GM18519 (cell line): ENCODE measurements at regions not wholly inside any gene's neighbourhood (a gene's known extent, or its start where the extent isn't known, plus 50 kb on each side); places are given as distances from the start of the nearest gene placed in this dataset.
"Not testable (repeated sequence)": the region's sequence is repeated elsewhere in the genome, so short reads cannot be mapped to it uniquely, and the experiment has no call there.

Source experiments
- ATAC-seq: cut with Tn5 transposase; IDR thresholded peaks from one replicate; pipeline ENCODE4 v1.9.1; 2021; ENCODE audit warnings: mild to moderate bottlenecking, moderate library complexity; ENCODE audit not compliant: unreplicated experiment, low FRiP score

DNA sequence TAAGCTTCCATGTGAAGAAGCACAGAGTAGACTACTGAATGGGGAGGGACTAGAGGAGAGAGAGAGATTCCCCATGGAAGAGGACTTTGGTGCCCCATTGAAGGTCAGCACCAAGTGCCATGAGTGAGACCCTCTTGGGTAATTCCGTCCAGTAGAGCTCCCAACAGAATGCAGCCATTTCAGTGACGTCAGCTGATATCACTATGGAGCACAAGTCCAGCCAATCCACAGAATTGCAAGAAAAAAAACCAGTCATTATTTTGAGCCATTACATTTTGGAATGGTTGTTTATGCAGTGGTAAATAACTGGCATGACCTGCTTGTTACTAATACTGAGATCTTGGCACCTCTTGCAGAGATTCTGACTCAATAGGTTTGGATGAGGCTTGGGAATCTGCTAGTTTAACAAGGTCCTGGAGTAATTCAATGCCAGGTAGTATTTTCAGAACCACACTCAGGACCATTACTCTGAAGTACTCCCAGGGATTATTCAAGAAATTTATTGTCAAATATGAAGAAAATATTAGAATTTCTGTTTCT, 52.6 kb upstream of the SP8 start:
- ATAC-seq: no peak

DNA sequence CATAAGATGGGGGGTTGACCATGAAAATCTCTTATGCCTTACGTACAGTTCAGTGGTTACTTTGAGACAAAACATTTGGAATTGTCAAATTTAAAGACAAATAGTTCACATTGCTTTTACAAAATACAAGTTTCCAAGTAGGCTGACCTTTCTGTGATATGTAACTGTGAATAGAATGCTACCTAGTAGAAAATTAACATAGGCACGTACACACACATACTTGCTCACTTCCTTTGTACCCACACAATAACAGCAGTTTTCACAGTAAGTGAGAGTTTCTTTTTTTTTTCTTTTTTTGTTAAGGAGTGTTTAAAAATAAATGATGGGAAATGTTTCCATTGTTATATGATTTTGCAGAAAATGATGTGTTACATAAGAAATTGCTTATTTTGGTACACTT, 53.3 kb upstream of the SP8 start:
- ATAC-seq: no peak

DNA sequence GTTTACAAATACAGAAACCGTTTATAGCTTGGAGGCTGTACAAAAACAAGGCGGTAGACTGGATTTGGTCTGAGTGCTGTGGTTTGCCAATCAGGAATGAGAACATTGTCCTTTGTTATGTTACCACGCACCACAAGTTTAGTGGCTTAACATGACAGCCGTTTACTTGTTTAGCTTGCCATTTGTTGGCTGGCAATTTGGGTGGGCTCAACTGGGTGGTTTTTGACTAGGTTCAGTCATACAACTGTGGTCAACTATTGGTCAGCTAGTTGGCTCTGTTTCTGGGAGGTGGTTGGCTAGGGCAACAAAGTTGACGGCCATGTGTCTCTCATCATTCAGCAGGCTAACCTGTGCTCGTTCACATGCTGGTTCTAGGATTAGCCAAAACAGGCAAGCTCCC, 60.1 kb upstream of the SP8 start:
- ATAC-seq: no peak

DNA sequence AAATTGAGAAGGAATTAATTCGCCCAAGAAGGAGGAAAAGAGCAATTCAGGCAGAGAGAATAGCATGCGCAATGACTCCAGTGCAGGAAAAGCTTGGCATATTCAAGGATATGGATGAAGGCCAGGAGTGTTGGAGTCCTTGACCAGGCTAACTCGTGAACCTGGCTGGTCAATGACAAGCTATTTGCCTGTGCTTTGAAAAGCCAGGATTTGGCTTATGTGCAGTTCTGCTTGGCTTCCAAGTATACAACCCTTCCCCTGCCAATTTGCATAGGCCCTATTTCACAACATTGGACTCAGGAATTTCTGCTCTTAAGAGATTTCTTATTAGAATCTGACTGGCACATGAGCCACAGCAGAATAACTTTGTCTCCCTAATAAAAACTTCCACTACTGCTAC, 72.3 kb upstream of the SP8 start:
- ATAC-seq: no peak

DNA sequence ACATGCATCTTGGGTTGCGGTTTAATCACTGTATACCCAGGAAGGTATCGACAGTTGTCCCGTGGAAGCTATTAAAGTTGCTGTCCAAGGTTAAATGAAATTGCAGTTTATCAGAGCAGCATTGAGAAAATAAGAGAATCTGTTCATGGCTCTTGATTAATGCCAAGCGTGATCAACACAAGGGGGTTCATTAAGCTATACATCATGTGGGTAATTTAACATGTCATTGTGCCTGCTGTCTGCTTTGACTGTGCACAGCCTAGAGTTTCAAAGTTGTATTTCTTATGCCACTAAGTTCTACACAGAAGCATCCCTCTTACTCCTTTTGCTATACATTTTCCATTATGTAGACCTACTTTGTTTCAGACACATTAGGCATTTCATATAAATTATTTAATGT, 74.8 kb upstream of the SP8 start:
- ATAC-seq: no peak

DNA sequence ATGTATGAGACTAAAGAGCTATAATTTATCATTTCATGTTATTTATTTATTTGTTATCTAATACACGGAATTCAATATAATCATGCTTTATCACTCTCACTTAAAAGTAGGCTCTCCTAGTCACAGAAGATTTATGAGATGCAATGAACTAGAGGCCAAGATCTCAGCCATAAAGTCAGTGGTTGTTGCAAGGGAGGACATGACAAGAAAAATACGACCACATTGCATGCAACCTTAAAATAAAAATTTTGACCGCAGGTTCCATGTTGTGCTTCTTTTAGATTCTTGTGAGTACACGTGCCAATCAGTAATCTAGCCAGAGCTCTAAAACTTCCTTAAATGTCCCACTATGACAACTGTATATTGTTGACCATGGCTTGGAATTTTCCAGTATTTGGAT, 75.9 kb upstream of the SP8 start:
- ATAC-seq: no peak

DNA sequence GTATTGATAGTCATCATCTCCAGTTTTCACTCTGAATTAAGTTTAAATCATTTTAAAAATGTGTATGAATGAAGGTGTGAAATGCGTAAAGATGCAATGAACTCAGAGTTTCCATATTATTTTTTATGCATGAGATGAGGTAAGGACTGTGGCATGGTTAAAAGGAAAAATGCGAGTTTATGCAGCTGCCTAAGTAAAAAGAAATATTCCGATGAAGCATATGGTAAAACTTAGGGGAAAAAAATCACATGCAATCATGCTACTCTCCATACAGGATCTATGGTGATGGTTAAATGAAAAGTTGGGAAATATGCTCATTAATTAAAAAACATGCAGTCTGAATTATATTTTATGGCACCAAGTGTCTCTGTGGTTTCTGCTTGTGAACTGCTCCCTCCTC, 77.5 kb upstream of the SP8 start:
- ATAC-seq: no peak

DNA sequence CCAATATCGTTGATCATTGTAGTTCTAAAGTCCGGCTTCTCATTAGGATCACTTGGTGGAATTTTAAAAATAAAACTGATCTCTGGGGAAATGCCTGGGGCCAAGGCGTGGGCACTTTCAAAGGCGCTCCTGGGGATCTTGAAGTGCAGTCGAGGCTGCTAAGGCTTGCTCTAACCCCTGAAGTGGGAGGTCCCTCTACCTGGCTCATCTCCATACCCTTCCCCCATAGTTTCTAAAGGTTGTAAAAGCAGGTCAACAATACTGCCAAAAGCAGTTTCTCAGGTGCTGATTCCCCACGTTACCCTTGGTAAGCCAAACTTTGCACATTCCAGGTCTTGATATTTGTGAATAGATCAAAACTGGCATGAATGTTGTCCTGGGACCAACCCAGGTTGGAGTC, 79.0 kb upstream of the SP8 start:
- ATAC-seq: no peak

DNA sequence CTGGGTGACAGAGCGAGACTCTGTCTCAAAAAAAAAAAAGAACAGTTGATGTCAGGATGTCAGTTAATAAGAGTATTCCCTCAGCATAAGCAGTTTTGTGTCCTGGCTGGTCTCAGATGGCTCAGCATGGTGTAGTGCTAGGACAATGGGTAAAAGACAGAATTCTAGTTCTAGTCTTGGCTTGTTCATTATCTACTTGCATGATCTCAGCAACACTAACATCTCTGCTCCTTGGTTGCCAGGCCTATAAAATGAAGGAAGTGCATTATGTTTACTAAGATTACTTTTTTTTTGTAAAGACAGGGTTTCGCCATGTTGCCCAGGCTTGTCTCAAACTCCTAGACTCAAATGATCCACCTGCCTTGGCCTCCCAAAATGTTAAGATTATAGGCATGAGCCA, 84.3 kb upstream of the SP8 start:
- no peak for ATAC-seq

DNA sequence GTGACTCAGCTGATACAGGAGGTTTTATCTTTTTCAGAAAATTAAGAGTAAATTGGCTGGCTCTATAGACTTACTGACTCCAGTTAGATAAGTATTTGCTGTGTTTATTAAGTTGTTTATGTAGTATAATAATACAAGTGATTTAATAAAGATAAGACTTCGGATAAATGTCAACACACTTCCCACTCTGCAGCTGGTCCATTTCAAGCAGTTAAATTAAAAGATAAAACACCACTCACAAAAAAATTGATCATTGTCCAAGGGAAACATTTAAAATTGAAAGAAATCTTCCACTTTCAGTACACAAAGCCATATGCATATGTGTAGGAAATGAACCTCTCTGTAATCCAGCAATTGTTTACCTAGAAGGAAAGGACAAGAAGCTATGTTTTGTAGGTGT, 106.1 kb upstream of the SP8 start:
- no peak for ATAC-seq

DNA sequence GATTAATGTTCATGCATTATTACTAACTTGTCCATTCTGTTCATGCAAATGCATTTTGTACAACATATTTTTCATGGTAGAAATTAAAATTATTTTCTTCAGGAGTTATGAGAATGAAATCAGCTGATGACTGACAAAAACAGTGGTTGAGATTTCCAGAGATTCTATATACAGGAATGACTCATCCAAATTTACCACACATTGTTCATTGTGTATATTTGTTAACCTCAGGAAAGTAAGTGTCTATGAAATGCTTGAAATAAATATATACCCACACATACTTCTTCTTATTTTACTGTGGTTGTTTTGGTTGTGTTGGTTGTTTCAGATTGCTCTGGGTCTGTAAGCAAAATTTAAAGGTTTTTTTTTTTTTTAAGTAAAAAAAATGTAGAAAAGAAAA, 108.1 kb upstream of the SP8 start:
- no peak for ATAC-seq

DNA sequence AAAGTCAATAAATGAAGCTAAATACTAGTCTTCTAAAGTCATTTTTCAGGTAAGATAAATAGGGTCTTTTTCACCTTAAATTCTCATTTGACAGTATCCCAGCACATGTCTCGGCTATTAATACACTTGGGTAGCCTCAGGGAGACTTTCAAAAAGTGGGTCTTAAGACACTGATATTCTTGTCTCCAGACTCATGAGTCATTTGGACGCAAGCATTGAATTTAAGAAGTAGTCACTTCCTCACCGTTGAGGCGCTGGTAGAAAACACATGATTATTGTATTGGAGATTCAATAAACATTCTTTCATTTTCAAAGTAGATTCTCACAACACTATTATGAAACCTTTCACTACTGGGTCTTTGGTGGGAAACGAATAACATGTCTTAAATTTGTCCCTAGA, 108.9 kb upstream of the SP8 start:
- no peak for ATAC-seq

DNA sequence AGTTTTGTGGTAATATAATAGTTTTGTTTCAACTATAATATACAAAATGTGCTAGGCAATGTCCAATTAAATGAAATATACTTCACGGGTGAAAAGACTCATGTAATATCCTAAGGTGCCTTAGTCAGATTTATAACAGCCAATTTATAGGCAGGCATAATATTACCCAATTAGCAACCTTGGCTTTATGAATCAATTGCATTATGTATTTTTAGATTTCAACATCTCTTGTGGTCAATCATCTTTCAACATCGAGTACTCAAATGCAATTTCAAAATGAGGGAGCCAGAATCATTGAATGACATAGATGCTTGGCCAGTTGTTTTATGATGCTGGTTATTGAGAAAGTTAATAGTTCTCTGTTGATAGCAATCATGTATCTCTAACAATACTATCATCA, 110.3 kb upstream of the SP8 start:
- no peak for ATAC-seq

DNA sequence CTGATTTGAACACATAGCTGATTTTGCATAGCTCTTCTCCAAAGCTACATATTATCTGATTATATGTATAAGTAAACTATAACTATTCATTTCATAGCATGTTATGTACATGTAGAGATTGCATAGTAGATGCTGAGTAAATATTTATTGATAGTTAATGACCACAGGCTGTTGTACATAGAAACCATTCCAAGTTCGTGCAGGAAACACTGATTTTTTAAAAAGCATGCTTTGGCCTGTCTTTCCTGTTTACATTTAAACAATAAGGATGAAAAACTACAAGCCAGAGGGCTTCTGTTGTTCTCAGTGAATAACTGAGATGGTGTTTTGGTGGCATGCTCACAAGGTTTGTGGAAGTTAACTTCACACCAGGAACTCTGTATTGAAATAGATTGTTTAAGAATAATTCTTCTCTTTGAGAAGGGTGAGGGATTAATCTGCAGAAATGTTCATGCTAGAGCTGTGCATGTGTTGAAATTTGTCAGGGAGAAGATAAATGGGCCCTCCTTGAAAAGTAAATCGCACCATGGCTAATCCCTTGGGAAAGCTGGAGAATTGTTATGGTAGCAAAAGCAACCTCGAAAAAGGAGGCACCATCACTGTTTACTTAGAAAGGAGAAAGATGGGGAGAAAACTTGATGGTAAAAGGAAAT, 120.2 kb upstream of the SP8 start:
- ATAC-seq: no peak

DNA sequence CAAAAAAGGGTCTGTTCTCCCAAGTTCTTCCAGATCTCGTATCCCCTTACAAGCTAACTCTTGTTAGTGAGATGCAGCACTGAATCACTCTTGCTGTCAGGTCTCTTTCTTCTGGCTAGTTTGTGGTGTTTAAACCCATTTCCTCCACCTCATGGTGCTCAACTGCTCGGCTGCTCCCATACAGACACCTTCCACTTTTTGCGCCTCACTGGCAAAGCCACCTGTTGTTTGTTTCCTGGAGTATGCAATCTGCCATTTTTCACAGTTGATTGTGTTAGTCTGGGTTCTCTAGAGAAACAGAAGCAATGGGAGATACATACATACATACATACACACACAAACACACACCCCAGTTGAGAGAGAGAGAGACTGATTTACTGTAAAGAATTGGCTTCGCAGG, 124.4 kb upstream of the SP8 start:
- ATAC-seq: no peak

DNA sequence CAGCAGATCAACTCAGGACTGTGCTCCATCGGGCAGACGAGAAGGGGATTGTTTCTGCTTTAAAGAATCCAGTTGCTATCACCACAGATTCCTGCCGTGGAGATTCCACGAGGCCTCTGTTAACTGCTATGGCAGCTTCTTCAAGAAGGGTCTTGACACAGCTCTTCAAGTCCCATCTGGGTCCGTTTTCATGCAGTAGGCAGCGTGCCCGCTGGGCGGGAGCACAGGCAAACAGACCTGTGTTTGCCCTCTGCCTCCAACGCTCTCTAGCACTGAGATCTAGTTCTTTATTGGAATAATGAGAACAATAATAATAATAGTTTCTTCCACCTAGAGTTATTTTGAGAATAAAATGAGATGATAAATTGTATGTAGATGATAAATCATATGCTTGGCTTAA, 127.2 kb upstream of the SP8 start:
- no peak for ATAC-seq

DNA sequence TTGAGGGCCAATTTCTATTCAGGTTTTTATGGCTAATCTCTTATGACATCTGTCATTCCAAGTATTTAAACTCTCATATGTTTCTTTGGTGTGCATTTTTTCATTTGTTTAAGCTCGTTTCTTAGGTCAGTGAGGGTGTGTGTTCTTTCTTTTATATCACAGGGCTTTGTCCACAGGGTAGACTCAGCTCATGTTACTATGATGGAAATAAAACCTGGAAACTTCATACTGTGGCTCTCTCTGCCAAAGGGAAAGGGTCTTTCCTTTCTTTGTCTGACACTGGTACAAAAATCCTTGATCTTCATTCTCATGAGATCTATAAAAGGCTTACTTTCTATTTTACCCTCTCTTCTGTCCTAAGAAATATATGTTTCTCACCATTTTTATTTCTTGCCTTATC, 129.6 kb upstream of the SP8 start:
- no peak for ATAC-seq

DNA sequence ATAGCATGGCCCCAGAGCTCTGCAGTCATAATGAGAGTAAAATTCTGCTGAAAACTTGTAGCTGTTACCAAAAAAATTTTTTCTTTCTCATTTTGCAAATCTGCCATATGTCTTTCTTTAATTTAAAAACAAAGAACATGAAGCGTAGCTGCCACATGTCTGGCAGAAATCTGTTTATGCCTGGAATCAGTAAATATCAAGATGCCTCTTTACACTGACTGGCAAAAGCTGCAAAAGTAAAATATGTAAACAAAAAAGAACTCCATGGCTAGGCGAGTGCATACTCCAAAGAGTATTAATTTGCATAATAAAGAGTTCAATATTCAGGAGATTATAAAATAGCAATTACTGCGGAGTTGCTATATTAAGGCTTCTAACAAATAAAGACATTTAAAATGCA, 130.9 kb upstream of the SP8 start:
- no peak for ATAC-seq

DNA sequence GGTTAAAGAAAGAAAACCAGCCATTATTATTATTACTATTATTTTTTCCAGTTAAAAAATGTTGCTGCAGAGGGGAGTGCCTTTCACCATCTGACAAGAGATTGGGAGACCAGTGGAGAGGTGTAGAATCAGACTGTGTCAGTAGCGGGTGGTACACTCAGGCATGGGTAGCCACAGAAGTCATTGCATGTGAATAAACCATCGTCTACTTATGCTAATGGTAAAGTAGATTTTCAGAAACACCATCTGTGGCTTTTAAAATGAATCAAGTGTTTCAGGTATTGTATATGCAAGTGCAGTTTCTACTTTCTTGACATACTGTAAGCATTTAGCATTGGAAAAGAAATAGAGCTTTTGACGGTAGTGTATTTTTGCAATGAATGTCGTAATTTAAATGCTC, 131.5 kb upstream of the SP8 start:
- no peak for ATAC-seq

DNA sequence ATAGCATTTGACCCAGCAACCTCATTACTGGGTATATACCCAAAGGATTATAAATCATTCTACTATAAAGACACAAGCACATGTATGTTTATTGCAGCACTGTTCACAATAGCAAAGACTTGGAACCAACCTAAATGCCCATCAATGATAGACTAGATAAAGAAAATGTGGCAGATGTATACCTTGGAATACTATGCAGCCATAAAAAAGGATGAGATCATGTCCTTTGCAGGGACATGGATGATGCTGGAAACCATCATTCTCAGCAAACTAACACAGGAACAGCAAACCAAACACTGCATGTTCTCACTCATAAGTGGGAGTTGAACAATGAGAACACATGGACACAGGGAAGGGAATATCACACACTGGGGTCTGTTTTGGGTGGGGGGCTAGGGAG, 140.5 kb upstream of the SP8 start:
- not testable (repeated sequence) for ATAC-seq

DNA sequence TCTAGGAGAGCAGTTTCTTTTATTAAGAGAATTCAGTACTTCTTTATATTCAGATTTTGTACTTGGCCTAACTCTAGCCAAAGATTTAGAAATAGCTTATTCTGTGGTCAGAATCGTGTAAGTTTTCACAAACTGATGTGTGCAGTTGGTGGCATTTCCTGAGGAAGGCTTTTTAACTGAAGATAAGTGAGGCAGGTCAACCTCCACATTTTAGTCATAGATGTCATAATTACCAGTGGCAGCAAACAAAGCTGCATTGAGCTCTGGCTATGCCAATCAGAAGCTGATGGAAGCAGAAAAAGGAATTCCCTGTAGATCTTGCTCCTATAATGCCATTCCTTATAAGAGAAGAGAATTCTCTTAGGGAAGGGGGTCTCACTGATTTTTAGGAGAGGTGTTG, 141.3 kb upstream of the SP8 start:
- no peak for ATAC-seq

DNA sequence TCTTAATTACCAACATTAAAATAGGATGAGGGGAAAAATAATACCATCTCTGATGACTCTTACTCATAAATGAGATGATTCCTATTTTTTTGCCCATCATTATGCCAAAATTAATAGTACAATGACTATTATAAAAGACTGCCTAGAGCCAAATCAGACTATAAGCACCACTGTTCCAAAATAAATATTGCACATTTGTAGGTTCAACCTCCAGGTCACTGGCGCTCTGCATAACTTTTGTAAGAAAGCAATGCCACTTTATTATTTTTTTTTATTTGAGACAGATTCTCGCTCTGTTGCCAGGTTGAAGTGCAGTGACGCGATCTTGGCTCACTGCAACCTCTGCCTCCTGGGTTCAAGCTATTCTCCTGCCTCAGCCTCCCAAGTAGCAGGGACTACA, 142.5 kb upstream of the SP8 start:
- ATAC-seq: no peak

DNA sequence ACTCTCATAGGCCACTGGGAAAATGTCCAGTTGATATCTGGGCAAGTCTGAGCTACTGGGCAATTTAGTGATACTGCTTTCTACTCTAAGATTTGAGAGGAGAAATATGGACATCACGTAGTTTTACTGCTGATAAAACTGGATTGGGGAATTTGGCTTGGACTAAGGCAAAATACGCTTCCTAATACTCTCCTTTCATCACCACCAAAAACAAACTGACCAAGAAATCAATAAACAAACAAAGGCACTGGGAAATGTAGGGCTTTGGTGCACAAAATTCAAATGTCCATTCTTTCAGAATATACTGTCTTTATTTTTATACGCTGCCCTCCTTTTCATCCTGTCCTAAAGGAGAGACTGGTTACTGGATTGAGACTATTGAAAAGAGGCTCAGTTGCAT, 145.1 kb upstream of the SP8 start:
- no peak for ATAC-seq
